HG02852 (cell line): ENCODE measurements at regions not wholly inside any gene's neighbourhood (a gene's known extent, or its start where the extent isn't known, plus 50 kb on each side); places are given as distances from the start of the nearest gene placed in this dataset.
"Not testable (repeated sequence)": the region's sequence is repeated elsewhere in the genome, so short reads cannot be mapped to it uniquely, and the experiment has no call there.

Experiments used
- ATAC-seq: cut with Tn5 transposase; IDR thresholded peaks from one replicate; pipeline ENCODE4 v1.9.1; 2021; ENCODE audit warnings: mild to moderate bottlenecking, moderate library complexity; ENCODE audit not compliant: unreplicated experiment

DNA sequence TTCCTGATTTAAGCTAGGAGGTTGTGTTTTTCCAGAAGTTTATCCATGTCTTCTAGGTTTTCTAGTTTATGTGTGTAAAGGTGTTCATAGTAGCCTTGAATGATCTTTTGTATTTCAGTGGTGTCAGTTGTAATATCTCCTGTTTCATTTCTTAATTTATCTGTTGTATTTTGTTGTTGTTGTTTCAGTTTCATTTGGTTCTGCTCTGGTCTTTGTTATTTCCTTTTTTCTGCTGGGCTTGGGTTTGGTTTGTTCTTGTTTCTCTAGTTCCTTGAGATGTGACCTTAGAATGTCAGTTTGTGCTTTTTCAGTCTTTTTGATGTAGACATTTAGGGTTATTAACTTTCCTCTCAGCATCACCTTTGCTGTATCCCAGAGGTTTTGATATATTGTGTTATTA, 62.8 kb downstream of the SCP2D1 start:
- not testable (repeated sequence) for ATAC-seq

DNA sequence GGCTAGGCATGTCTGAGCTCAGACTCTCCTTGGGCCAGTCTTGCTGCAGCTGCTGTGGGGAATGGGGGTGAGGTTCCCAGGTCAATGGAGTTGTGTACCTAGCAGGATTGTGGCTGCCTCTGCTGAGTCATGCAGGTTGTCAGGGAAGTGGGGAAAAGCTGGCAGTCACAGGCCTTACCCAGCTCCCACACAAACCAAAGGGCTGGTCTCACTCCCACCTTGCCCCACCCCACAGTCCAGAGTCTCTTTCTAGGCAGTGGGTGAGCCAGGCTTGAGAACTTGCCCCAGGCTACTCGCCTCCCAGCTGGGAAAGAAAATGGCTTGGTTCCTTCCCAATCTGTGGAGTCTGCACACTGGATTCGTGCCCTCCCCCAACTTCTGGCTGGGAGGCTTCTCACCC, 65.7 kb downstream of the SCP2D1 start:
- no peak for ATAC-seq

DNA sequence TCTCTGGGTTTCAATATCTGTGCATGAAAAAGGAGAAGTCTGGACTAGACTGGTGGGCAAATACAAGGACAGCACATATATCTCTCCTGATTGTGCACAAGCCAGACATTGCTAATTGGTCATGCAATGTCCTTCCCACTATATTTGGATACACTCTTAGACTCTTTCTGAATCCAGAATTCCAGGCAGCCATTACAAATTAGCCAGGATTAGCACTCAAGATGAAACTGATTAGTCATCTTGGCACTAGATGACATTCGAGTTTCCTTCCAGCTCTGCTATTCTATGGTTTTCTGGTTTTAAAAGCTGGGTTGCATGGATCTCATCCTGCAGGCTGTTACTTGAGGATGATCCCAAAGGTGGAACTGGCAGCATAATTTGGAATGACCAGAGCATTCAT, 73.2 kb downstream of the SCP2D1 start:
- ATAC-seq, result no peak

DNA sequence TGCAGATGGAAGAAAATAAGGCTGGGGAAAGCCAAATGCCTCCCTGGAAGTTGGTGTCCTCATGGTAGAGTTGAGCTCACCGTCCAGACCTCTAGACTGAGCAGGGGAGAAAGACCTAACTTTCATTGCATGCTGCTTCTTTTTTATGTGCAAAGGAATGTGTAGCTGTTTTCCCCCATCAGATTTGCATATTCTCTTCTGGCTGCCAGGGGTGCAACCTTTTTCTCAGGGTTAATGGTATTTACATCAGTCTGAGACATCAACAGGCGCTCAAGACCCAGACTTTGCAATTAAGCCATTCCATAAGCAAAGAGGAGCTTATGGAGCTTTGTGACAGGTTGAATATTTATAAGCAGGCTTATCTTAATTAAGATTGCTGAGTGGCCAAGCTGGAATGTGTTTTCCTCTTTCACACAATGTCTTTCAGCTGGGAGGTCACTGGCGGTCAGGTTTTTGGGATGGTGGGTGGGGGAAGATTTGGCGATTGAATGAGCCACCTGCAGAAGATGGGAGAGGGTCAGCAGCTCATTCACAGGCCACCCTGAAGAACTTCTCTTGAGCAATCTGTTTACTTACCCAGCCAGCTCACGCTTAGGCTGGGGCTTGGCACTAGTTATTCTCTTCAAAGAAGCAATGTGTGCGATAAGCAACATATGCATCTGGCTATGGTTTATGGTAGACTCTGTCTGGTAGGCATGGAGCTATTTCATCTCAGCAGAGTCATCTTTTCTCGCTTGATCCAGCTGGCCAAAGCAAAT, 88.6 kb downstream of the SCP2D1 start:
- no peak for ATAC-seq

DNA sequence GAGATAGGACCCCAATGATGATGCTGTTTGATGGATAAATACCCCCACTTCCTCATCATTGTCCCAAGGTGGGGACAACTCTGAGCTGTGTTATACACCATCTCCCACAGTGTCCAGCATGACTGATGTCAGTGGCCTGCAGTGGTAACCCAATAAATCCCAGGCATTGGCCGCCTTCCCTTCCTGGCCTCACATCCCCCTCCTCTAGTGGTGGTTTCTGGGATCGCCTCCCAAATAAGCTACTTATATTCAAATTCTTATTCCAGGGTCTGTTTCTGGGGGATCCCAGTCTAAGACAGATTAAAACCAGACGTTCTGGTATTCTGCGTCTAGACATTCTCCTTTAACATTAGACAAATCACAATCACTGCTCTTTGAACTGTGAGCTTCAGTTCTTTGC, 90.6 kb downstream of the SCP2D1 start:
- ATAC-seq, result no peak

DNA sequence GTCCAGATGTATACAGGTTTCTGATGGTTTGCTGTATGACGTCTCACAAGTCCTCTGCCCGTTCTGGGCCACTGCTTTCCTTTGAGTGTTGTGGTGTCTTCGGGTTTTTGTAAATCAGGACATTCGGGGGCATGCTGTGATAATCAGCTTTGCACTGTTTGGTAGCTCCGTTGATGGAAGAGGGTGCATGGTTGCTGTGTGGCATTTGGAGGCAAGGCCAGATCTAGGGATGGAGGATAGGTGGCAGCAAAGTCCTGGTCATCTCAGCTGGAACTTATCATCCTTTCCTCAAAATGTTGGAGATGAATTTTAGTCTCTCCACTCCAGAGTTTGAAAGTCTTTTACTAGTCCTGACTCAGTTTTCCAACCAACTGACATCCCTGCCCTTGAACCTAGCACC, 91.0 kb downstream of the SCP2D1 start:
- no peak for ATAC-seq

DNA sequence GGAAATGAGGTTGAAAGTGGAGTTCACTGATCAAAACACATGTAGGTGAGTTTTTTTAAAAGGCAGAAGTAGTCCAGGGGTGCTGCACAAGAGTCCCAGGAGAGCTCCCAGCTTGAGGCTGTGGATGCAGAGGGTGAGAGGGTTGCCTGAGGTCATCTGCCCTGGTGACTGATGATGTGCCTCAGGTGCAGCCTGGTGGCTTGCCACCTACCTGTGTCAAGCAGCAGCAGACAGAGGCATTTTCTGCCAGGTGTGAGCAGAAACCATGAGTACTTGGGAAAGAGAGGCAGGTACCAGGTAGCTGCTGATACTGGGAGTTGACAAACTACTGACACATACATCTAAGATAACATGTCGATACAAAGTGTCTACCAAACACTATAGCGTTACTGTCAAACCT, 92.5 kb downstream of the SCP2D1 start:
- no peak for ATAC-seq

DNA sequence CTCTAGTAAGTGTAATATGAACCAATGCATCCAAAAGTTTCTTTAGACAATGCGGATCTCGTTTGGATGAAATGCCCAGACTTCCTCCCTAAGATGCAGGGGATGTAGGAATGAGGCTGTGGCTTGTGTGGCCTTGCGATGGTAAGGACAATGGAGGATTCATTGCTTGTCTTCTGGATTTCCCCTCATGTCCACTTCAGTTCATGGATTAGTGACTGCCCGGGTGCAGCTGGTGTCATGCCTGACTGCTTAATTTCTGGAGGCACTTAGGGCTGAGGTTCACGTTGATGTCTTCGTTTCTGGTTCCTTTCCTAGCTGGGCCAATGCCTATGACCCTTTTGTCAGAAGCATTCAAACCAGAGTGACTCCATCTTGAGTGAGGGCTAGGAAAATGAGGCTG, 93.8 kb downstream of the SCP2D1 start:
- ATAC-seq, result no peak

DNA sequence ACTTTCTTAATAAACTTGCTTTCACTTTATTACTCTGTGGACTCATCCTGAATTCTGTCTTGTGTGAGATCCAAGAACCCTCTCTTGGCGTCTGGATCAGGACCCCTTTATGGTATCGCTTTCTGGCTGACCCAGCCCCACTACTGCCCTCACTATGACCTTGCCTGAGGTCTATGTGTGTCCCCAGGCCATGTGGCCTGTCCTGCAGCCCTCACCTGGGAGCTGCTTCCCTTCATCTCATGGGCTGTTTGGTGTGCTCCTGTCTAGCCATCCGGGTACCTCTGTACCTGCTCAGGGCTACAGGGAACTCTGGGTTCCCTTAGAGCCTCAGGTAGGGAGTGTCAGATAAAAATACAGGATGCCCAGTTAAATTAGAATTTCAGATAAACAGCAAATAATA, 94.5 kb downstream of the SCP2D1 start:
- ATAC-seq, result no peak

DNA sequence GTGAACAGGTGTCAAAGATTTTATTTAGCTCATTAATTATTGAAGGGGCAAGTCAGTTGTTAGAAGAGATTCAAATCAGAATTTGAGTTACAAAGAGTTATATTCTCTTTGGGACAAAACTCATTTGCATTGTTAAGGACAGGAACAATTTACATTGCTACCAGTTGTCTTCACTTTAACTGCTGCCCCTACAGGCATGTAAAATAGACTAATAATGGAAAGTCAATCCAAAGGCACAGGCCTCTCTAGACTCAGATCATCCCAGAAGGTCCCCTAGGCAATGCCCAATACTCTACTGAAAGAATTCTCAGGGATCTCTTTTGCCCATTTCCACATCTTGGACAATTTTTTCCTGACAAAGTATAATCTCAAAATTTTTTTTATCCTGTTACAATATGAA, 95.7 kb downstream of the SCP2D1 start:
- no peak for ATAC-seq

DNA sequence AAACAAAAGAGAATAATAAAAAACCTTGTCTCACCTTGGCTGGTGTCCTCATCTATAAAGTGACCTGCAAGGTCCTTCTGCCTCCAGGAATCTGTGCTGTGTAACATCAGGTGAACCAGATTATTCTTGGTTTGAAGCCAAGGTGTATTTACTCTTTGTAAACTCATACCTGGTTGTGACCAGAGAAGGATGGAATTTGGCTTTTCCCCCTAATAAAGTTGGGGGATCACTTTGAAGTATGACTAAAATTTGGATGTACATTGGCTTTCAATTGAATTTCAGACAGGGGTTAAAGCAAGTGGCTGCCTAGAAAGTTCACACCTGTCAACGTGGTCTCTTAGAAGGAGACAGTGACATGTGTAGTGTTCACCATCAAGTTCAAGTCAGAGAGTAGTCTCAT, 100.1 kb downstream of the SCP2D1 start:
- no peak for ATAC-seq

DNA sequence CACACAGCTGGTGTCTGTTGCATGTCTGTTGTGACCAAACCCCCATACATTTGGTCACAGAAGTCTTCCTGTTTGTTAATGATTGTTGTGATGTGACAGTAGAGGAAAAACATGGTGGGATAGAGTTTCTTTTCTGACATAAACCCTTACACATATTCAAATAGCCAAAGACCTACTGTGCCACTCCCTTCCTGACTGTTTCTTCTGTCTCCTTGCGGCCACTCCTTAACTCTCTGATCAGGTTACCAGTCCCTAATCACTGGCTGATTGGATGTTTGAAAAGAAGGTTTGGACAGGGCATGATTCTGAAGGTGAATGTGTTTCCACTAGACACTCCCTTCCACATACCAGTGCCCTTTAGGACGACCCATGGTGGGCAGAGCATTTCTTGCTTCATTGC, 101.2 kb downstream of the SCP2D1 start:
- no peak for ATAC-seq

DNA sequence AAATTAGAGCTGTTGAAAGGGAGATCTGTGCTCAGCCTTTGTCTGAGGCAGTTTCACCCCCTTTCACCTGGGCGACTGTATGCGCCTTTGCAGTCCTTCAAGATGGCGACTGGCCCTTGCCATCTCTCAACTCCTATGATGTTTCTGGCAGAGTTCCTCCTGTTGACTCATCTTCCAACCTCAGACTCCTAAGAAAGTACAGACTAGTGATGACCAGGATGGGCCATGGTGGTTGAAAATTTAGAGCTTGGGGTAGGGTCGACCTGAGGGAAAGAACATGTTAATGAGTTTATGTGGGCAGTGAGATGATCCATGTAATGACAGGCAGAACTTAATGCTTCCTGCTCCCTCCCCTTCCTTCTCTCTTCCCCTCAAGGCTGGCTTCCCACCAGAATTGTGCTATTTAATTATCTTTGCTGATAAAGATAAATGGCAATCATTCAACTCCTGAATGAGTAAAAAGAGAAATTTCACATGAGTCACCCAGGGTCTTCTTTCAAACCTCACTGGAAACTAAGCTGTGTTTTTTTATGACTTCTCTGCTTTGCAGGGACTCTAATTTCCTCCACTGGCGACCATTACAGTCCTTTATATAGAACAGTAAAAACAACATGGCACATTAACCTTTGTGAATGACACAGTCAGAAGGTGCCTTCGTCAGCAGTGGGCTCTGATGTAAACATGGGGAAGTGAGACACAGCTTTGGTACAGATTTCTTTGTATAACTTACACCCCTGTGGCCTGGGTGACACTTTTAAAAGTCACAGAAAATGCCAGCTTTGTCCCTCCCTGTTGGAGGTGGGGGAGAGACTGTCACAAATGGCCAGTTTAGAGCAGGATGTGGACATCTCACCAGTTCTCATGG, 103.5 kb downstream of the SCP2D1 start:
- ATAC-seq, result no peak

DNA sequence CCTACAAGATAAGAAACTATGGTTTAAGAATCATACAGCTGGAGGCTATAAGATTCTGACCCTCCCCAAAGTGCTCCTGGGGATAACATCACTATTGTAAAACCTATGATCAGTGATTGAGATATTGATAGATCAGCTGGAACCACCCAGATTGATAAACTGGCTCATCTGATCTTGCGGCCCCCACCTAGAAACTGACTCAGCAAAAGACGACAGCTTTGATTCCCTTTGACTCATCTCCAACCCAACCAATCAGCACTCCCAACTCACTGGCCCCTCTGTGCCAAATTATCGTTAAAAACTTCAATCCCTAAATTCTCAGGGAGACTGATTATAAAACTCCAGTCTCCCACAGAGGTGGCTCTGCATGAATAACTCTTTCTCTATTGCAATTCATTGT, 106.4 kb downstream of the SCP2D1 start:
- ATAC-seq, result no peak

DNA sequence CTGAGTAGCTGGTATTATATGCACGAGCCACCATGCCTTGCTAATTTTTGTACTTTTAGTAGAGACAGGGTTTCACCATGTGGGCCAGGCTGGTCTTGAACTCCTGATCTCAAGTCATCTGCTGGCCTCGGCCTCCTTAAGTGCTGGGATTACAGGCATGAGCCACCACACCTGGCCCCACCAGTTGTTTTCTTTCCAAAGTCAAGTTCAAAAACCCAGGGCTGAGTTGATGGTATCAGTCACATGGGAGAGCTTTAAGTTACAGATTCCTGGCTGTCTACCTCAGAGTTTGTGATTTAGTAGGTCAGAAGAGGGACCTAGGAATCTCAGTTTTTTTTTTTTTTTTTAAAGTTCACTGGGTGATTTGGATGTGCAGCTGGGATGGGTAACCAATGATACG, 107.7 kb downstream of the SCP2D1 start:
- no peak for ATAC-seq

DNA sequence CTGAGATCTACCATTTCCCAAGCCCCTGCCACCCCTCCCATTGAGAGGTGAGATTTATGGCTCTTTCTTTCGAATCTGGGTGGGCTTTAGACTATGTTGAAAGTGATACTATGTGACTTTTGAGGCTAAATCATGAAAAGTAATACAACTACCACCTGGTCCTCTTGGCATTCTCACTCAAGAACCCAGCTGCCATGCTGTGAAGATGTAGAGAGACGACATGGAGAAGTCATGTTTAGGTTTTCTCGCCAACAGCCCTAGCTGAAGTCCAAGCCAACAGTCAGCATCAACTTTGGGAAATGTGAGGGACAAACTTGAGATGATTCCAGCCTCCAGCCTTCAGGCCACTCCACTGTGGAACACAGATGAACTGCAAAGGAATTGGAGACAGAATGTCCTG, 108.7 kb downstream of the SCP2D1 start:
- no peak for ATAC-seq

DNA sequence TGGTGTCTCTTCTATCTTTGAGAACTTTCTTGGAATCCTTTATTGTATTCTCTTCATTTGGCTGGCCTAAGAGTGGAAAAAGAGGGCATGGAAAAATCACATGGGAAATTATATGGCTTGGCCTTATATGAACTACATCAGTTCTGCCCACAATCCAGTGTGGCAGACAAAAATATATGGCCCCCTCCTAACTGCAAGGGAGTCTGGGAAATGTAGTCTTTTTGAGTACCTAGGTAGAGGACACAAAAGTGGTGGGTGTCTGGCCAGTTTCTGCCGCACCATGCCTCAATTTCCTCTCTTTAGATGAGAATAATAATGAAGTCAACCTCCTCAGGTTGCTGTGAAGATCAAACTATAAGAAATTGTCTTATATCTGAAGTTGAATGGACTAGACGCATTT, 109.3 kb downstream of the SCP2D1 start:
- no peak for ATAC-seq

DNA sequence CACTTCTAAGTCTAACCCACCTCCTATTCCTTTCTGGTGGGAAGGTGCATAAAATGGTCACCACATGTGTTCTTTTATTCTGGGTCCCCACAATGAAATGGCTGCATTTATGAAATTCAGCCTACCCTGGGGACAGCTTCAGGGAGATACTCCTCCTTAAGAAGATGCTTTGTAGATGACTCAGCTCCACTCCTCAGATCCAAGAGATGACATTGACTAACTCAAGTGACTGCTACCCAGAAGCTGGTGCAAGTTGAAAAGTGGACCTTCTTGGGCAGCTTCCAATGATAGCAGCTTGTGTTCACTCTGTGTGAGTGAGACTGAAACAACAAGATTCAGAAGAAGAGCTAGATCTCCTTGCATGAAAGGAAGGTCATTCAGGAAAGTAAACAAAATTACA, 113.4 kb downstream of the SCP2D1 start:
- no peak for ATAC-seq

DNA sequence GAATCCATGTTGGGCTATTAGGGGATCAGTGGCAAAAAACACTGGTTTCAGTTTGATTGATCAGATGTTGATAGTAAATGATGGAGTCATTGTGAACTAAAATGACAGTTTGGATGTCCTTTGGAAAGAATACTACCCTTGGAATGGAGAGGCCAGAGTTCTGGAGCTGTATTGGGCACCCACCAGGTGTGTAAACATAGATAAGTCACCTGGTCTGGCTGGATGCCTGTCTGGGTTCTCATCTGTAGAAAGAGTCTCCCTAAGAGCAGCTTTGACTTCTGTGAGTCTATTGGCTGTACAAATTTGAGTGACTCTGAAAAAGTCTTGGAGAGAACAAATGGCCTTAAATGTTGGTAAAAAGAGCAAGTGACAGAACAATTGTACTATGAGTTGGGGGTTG, 115.0 kb downstream of the SCP2D1 start:
- ATAC-seq, result no peak

DNA sequence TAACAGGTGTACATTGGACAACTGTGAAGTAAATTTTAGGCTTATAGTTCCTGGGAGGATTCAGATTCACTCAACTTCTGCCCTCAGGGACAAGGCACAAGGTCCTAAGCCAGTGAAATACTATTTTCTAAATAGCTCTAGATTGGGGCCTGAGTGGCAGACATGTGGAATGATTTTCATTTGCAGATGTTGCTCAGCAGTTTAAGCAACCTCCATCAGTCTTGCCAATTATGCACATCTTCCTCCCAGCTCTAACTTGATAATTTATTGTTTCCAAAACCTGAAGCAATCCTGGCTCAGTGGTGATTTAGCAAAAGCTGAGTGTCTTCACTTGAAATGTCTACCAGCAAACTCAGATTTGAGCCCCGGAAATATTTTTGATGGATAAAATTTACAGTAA, 116.2 kb downstream of the SCP2D1 start:
- no peak for ATAC-seq

DNA sequence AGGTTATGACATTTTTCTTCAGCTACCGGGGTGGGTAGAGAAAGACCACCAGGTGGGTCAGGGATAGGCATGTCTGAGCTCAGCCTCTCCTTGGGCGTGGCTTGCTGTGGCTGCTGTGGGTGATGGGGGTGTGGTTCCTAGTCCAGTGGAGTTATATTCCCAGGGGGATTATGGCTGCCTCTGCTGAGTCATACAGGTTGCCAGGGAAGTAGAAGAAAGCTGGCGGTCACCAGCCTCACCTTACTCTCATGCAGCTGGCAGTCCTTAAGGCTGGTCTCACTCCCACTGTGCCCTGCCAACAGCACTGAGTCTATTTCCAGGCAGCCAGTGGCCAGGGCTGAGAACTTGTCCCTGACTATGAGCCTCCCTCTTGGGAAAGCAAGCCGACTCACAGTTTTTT, 130.0 kb downstream of the SCP2D1 start:
- ATAC-seq, result no peak

DNA sequence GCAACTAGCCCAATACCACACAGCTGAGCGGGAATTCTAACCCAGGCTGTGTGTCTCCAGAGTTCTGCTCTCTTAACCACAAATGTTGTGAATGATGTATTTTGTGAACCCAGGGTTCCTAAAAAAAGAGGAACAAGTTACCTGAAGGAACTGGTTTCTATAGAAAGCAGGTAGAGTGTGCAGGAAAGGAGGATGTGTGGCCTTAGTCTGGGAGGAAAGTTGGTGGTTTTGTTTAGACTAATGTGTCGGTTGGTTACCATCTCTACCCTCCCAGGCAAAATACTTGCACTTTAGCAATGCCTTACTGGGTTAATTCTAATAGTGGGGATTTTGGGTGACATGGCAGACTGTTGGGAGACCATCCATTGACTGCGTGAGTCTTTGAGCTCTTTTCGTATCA, 143.3 kb downstream of the SCP2D1 start:
- no peak for ATAC-seq
